SK-N-SH treated with all-trans-retinoic acid at 6 μM for 48 hours (cell line): ENCODE measurements at regions not wholly inside any gene's neighbourhood (a gene's known extent, or its start where the extent isn't known, plus 50 kb on each side); places are given as distances from the start of the nearest gene placed in this dataset.

Experiments used
- ATAC-seq: fragments of 200-7000 bp; cut with Tn5 transposase; 3 replicates; pipeline ENCODE4 v1.9.1; 2020; ENCODE audit warnings: mild to moderate bottlenecking, moderate library complexity
- ARNTL ChIP-seq: fragments of 450-650 bp; formaldehyde crosslinking; IDR thresholded peaks from 2 replicates; pipeline ENCODE4 v1.5.0; 2020; ENCODE audit warnings: low read depth, mild to moderate bottlenecking, moderate library complexity, borderline replicate concordance
- BACH2 ChIP-seq: fragments of 250-450 bp; sonication (Bioruptor Pico); IDR thresholded peaks from 2 replicates; pipeline ENCODE4 v1.9.0; 2021; ENCODE audit warnings: mild to moderate bottlenecking, borderline replicate concordance
- CREB5 ChIP-seq: fragments of 250-450 bp; sonication (Bioruptor Pico); IDR thresholded peaks from 2 replicates; pipeline ENCODE4 v1.5.1; 2020; ENCODE audit warnings: low read depth, mild to moderate bottlenecking, moderate library complexity
- GLIS3 ChIP-seq: fragments of 250-450 bp; sonication (Bioruptor Pico); IDR thresholded peaks from 2 replicates; pipeline ENCODE4 v1.5.0; 2020; ENCODE audit warnings: mild to moderate bottlenecking, moderate library complexity
- ISL1 ChIP-seq: fragments of 250-450 bp; sonication (Bioruptor Pico); IDR thresholded peaks from 2 replicates; pipeline ENCODE4 v2.1.2; 2022; ENCODE audit warnings: mild to moderate bottlenecking, moderate library complexity
- OSR1 ChIP-seq: fragments of 250-450 bp; sonication (Bioruptor Pico); IDR thresholded peaks from 2 replicates; pipeline ENCODE4 v1.8.0; 2022; ENCODE audit warnings: moderate library complexity, mild to moderate bottlenecking, inconsistent platforms
- PATZ1 ChIP-seq: fragments of 250-450 bp; sonication (Bioruptor Pico); IDR thresholded peaks from 2 replicates; pipeline ENCODE4 v1.8.0; 2020; ENCODE audit warnings: mild to moderate bottlenecking, moderate library complexity, borderline replicate concordance
- RARB ChIP-seq: fragments of 250-450 bp; sonication (Bioruptor Pico); IDR thresholded peaks from 2 replicates; pipeline ENCODE4 v1.8.0; 2021; ENCODE audit warnings: mild to moderate bottlenecking, moderate library complexity
- SNAI2 ChIP-seq: fragments of 250-450 bp; sonication (Bioruptor Pico); IDR thresholded peaks from 2 replicates; pipeline ENCODE4 v1.5.0; 2020; ENCODE audit warnings: mild to moderate bottlenecking, moderate library complexity
- TCF4 ChIP-seq: fragments of 250-450 bp; sonication (Bioruptor Pico); IDR thresholded peaks from 2 replicates; pipeline ENCODE4 v1.8.0; 2021; ENCODE audit warnings: mild to moderate bottlenecking, moderate library complexity, borderline replicate concordance
- TOX ChIP-seq: fragments of 250-450 bp; sonication (Bioruptor Pico); IDR thresholded peaks from 2 replicates; pipeline ENCODE4 v1.8.0; 2021; ENCODE audit warnings: mild to moderate bottlenecking, moderate library complexity, borderline replicate concordance
- ZC3H10 ChIP-seq: fragments of 250-450 bp; sonication (Bioruptor Pico); IDR thresholded peaks from 2 replicates; pipeline ENCODE4 v1.5.1; 2021; ENCODE audit warnings: mild to moderate bottlenecking, moderate library complexity
- ZFP3 ChIP-seq: fragments of 250-450 bp; sonication (Bioruptor Pico); IDR thresholded peaks from 2 replicates; pipeline ENCODE4 v1.5.0; 2020; ENCODE audit warnings: mild to moderate bottlenecking, moderate library complexity
- ZFP30 ChIP-seq: fragments of 450-650 bp; formaldehyde crosslinking; IDR thresholded peaks from 2 replicates; pipeline ENCODE4 v1.5.0; 2022; ENCODE audit warnings: mild to moderate bottlenecking, moderate library complexity
- ZNF565 ChIP-seq: fragments of 450-650 bp; formaldehyde crosslinking; conservative IDR thresholded peaks from 2 replicates; pipeline ENCODE4 v1.5.0; 2020; ENCODE audit warnings: low read depth, mild to moderate bottlenecking, moderate library complexity
- ZNF70 ChIP-seq: fragments of 450-650 bp; formaldehyde crosslinking; IDR thresholded peaks from 2 replicates; pipeline ENCODE4 v1.5.0; 2020; ENCODE audit warnings: mild to moderate bottlenecking, moderate library complexity
- ZNF8 ChIP-seq: fragments of 450-650 bp; formaldehyde crosslinking; IDR thresholded peaks from 2 replicates; pipeline ENCODE4 v1.5.0; 2020; ENCODE audit warnings: mild to moderate bottlenecking, moderate library complexity
- TF ChIP-seq, protein P1 (sequence below): fragments of 250-450 bp; sonication (Bioruptor Pico); IDR thresholded peaks from 2 replicates; pipeline ENCODE4 v1.5.0; 2020; ENCODE audit warnings: mild to moderate bottlenecking, moderate library complexity
- TF ChIP-seq, protein P2 (sequence below): fragments of 250-450 bp; sonication (Bioruptor Pico); IDR thresholded peaks from 2 replicates; pipeline ENCODE4 v1.8.0; 2021; ENCODE audit warnings: low read depth, mild to moderate bottlenecking, moderate library complexity, borderline replicate concordance

GRCh38 chr9:108663422-108663821, 192.4 kb downstream of the ACTL7B start:
- ATAC-seq, result no peak
- TF ChIP-seq ZC3H10 (CRISPR knock-in tag), result no peak
- TF ChIP-seq TCF4 (CRISPR knock-in tag), result no peak
- TF ChIP-seq PATZ1 (CRISPR knock-in tag), result no peak
- TF ChIP-seq, protein P1, sequence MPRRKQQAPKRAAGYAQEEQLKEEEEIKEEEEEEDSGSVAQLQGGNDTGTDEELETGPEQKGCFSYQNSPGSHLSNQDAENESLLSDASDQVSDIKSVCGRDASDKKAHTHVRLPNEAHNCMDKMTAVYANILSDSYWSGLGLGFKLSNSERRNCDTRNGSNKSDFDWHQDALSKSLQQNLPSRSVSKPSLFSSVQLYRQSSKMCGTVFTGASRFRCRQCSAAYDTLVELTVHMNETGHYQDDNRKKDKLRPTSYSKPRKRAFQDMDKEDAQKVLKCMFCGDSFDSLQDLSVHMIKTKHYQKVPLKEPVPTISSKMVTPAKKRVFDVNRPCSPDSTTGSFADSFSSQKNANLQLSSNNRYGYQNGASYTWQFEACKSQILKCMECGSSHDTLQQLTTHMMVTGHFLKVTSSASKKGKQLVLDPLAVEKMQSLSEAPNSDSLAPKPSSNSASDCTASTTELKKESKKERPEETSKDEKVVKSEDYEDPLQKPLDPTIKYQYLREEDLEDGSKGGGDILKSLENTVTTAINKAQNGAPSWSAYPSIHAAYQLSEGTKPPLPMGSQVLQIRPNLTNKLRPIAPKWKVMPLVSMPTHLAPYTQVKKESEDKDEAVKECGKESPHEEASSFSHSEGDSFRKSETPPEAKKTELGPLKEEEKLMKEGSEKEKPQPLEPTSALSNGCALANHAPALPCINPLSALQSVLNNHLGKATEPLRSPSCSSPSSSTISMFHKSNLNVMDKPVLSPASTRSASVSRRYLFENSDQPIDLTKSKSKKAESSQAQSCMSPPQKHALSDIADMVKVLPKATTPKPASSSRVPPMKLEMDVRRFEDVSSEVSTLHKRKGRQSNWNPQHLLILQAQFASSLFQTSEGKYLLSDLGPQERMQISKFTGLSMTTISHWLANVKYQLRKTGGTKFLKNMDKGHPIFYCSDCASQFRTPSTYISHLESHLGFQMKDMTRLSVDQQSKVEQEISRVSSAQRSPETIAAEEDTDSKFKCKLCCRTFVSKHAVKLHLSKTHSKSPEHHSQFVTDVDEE, result no peak
- no peak for TF ChIP-seq ISL1 (CRISPR knock-in tag)
- TF ChIP-seq ZNF8 (CRISPR knock-in tag), result no peak
- TF ChIP-seq TOX (CRISPR knock-in tag), result no peak
- no peak for TF ChIP-seq SNAI2
- TF ChIP-seq CREB5 (CRISPR knock-in tag), result no peak
- TF ChIP-seq OSR1 (CRISPR knock-in tag), result no peak
- no peak for TF ChIP-seq GLIS3 (CRISPR knock-in tag)
- no peak for TF ChIP-seq RARB (CRISPR knock-in tag)

GRCh38 chr9:108662956-108663355, 192.8 kb downstream of the ACTL7B start:
- no peak for ATAC-seq
- TF ChIP-seq ARNTL (no peak), TOX (CRISPR knock-in tag) (no peak), ZFP30 (CRISPR knock-in tag) (no peak), ZC3H10 (CRISPR knock-in tag) (no peak), ZFP3 (CRISPR knock-in tag) (no peak), BACH2 (CRISPR knock-in tag) (no peak), TCF4 (CRISPR knock-in tag) (no peak)
- TF ChIP-seq, protein P1, result no peak
- TF ChIP-seq, protein P2, sequence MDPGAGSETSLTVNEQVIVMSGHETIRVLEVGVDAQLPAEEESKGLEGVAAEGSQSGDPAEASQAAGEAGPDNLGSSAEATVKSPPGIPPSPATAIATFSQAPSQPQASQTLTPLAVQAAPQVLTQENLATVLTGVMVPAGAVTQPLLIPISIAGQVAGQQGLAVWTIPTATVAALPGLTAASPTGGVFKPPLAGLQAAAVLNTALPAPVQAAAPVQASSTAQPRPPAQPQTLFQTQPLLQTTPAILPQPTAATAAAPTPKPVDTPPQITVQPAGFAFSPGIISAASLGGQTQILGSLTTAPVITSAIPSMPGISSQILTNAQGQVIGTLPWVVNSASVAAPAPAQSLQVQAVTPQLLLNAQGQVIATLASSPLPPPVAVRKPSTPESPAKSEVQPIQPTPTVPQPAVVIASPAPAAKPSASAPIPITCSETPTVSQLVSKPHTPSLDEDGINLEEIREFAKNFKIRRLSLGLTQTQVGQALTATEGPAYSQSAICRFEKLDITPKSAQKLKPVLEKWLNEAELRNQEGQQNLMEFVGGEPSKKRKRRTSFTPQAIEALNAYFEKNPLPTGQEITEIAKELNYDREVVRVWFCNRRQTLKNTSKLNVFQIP (CRISPR knock-in tag), result no peak

DNA sequence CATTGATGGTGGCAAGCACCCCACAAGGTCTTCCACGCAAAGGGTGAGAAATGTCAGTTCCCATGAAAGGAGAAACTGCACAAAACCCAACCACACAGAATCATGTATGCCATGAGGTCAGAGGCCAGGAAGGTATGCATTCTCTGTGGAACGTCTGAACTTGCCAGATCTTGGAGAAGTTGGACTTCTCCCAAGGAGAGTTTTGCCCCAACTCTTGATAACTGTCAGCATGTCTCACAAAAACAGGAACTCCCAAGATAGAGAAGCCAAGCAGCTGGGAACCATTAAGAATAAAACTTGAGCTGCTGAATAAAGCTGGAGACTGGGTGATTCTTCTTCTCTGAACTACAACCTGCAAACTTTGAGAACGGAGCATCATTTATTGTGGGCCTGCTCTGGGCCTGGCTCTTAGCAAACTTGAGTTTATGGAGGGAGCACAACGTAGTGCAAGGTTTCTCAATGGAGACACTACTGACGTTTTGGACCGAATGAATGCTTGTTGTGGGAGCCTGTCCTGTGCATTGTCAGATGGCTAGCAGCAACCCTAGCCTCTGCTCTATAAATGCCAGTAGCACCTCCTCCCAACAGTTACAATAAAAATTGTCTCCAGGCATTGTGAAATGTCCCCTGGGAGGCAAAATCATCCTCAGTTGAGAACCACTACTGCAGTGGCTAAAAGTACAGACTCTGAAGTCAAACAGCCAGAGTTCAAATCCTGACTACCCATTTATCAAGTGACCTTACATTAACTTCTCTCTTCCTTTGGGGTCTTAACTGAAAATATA, 193.5 kb downstream of the ACTL7B start:
- ATAC-seq, result no peak
- TF ChIP-seq ZNF70 (CRISPR knock-in tag), result no peak
- no peak for TF ChIP-seq GLIS3 (CRISPR knock-in tag)
- TF ChIP-seq ZFP30 (CRISPR knock-in tag), result no peak
- TF ChIP-seq TOX (CRISPR knock-in tag), result no peak
- no peak for TF ChIP-seq TCF4 (CRISPR knock-in tag)
- TF ChIP-seq ZNF565, result no peak
